ENCODE measurements at regions not wholly inside any gene's neighbourhood (a gene's known extent, or its start where the extent isn't known, plus 50 kb on each side); places are given as distances from the start of the nearest gene placed in this dataset.

- DNase-seq (ENCODE audit: low spot score): no peak
- 10% methylated on average over 2 of the region's 2 CpGs for WGBS
- intact Hi-C loops (cut with DNase I): no loop called here
Observed at GRCh38 chr10:83122336-83122735, 1017.0 kb upstream of the GHITM start.

GRCh38 chr10:83127942-83128575 lies 1011.2 kb upstream of the GHITM start:
- H3K36me3 ChIP-seq: no peaks in the 10 kb centered on the region
- no peaks in the 10 kb centered on the region for H3K9me3 ChIP-seq
- H3K27me3 ChIP-seq (replicated peaks; ENCODE audit: insufficient read depth): no peaks in the 10 kb centered on the region
- H3K4me1 ChIP-seq (replicated peaks): no peaks in the 10 kb centered on the region
- no peak for DNase-seq (ENCODE audit: low spot score)
- H3K27ac ChIP-seq: no peak overlapping the region
- TF ChIP-seq POLR2A (IDR thresholded peaks at IDR 0.05) (no peak), POLR2AphosphoS5 (IDR thresholded peaks at IDR 0.05) (no peak), CTCF (IDR thresholded peaks at IDR 0.05) (no peak)
- WGBS: 75% methylated on average over 6 of the region's 6 CpGs
- no peak overlapping the region for H3K4me3 ChIP-seq
- intact Hi-C loops (cut with DNase I): no loop called here

More at GRCh38 chr10:83122336-83122735, 1017.0 kb upstream of the GHITM start:
- no peaks in the 10 kb centered on the region for H3K4me1 ChIP-seq (replicated peaks)
- H3K4me3 ChIP-seq: no peak overlapping the region
- TF ChIP-seq POLR2AphosphoS5 (IDR thresholded peaks at IDR 0.05): no peak
- TF ChIP-seq POLR2A (IDR thresholded peaks at IDR 0.05): no peak
- TF ChIP-seq CTCF (IDR thresholded peaks at IDR 0.05): no peak
- H3K27ac ChIP-seq: no peak overlapping the region
- H3K27me3 ChIP-seq (replicated peaks; ENCODE audit: insufficient read depth): no peaks in the 10 kb centered on the region
- H3K36me3 ChIP-seq: no peaks in the 10 kb centered on the region
- H3K9me3 ChIP-seq: no peaks in the 10 kb centered on the region

GRCh38 chr10:83140811-83141210 lies 998.5 kb upstream of the GHITM start:
- Histone ChIP-seq H3K4me1 (replicated peaks) (no peaks in the 10 kb centered on the region), H3K27ac (no peak overlapping the region), H3K36me3 (no peaks in the 10 kb centered on the region), H3K27me3 (replicated peaks; ENCODE audit: insufficient read depth) (no peaks in the 10 kb centered on the region), H3K4me3 (no peak overlapping the region), H3K9me3 (no peaks in the 10 kb centered on the region)
- no peak for TF ChIP-seq POLR2A (IDR thresholded peaks at IDR 0.05)
- TF ChIP-seq CTCF (IDR thresholded peaks at IDR 0.05): no peak
- TF ChIP-seq POLR2AphosphoS5 (IDR thresholded peaks at IDR 0.05): no peak
- no peak for DNase-seq (ENCODE audit: low spot score)
- intact Hi-C loops (cut with DNase I): no loop called here
- WGBS: 68% methylated on average over 1 of the region's 1 CpG

- no peaks in the 10 kb centered on the region for H3K4me1 ChIP-seq (replicated peaks)
- H3K36me3 ChIP-seq: no peaks in the 10 kb centered on the region
- WGBS: 38% methylated on average over 3 of the region's 3 CpGs
- H3K27me3 ChIP-seq (replicated peaks; ENCODE audit: insufficient read depth): no peaks in the 10 kb centered on the region
- intact Hi-C loops (cut with DNase I): no loop called here
- TF ChIP-seq POLR2A (IDR thresholded peaks at IDR 0.05) (no peak), POLR2AphosphoS5 (IDR thresholded peaks at IDR 0.05) (peak; percentile 69)
- H3K4me3 ChIP-seq: no peak overlapping the region
- H3K9me3 ChIP-seq: no peaks in the 10 kb centered on the region
- no peak for DNase-seq (ENCODE audit: low spot score)
- peak overlapping the region in 1 of 2 donors; percentile 25 for H3K27ac ChIP-seq
Observed at GRCh38 chr10:83142074-83142563, 997.2 kb upstream of the GHITM start.

GRCh38 chr10:83144461-83144860 lies 994.8 kb upstream of the GHITM start:
- no peak for TF ChIP-seq CTCF (IDR thresholded peaks at IDR 0.05)
- no peak for TF ChIP-seq POLR2A (IDR thresholded peaks at IDR 0.05)
- no peak for TF ChIP-seq POLR2AphosphoS5 (IDR thresholded peaks at IDR 0.05)
- no peak overlapping the region for H3K4me3 ChIP-seq
- no peaks in the 10 kb centered on the region for H3K4me1 ChIP-seq (replicated peaks)
- H3K27ac ChIP-seq: no peak overlapping the region
- no peaks in the 10 kb centered on the region for H3K27me3 ChIP-seq (replicated peaks; ENCODE audit: insufficient read depth)
- no peaks in the 10 kb centered on the region for H3K36me3 ChIP-seq
- DNase-seq (ENCODE audit: low spot score): no peak
- no peaks in the 10 kb centered on the region for H3K9me3 ChIP-seq
- intact Hi-C loops (cut with DNase I): no loop called here

All from prostate gland (tissue), 2 donors.